PC-3 (cell line): ENCODE measurements at regions not wholly inside any gene's neighbourhood (a gene's known extent, or its start where the extent isn't known, plus 50 kb on each side); places are given as distances from the start of the nearest gene placed in this dataset.

Experiments used
- ATAC-seq: fragments of 200-7000 bp; cut with Tn5 transposase; 2 replicates; pipeline ENCODE4 v1.9.1; 2020; ENCODE audit warnings: mild to moderate bottlenecking, moderate library complexity
- BruUV-seq: library from RNA; stranded (reverse); fragments of 400-500 nt; replicated peaks from 2 replicates; lab custom pipeline; 2021; lab: Mats Ljungman, UMichigan
- CTCF ChIA-PET: fragments of 300-600 bp; sonication (Branson Sonifier 250); formaldehyde crosslinking; loops from one replicate; lab custom pipeline; 2022; ENCODE audit warnings: antibody characterized with exemption; lab: Charles Lee
- POLR2A ChIA-PET: fragments of 300-600 bp; sonication (Branson Sonifier 250); formaldehyde crosslinking; loops from one replicate; lab custom pipeline; 2022; ENCODE audit warnings: antibody characterized with exemption; ENCODE audit not compliant: unreplicated experiment; lab: Charles Lee
- DNase-seq: peaks from one replicate; pipeline ENCODE4 v3.0.0-alpha.2; 2015
- H2AFZ ChIP-seq: fragments of 300-600 bp; sonication (generic); 2 replicates; pipeline ENCODE4 v1.6.0; 2016; ENCODE audit warnings: antibody characterized with exemption, low read length
- H3F3A ChIP-seq: fragments of 300-600 bp; sonication (generic); one replicate; pipeline ENCODE4 v1.6.0; 2017; ENCODE audit warnings: antibody characterized with exemption, low read length, control low read depth, mild to moderate bottlenecking; ENCODE audit not compliant: unreplicated experiment
- H3K27ac ChIP-seq: fragments of 300-600 bp; sonication (generic); 2 replicates; pipeline ENCODE4 v1.5.1; 2016; ENCODE audit warnings: mild to moderate bottlenecking, low read length
- H3K27me3 ChIP-seq: fragments of 300-600 bp; sonication (generic); 2 replicates; pipeline ENCODE4 v1.6.1; 2016; ENCODE audit warnings: low read length, mixed read lengths
- H3K36me3 ChIP-seq: fragments of 300-600 bp; sonication (generic); 2 replicates; pipeline ENCODE4 v1.6.1; 2016; ENCODE audit warnings: low read depth, mixed run types, low read length, mixed read lengths
- H3K4me1 ChIP-seq: fragments of 300-600 bp; sonication (generic); 2 replicates; pipeline ENCODE4 v1.5.1; 2016; ENCODE audit warnings: low read length; ENCODE audit not compliant: insufficient read depth
- H3K4me2 ChIP-seq: fragments of 300-600 bp; sonication (generic); 2 replicates; pipeline ENCODE4 v1.6.0; 2016; ENCODE audit warnings: low read length
- H3K4me3 ChIP-seq: fragments of 300-600 bp; sonication (generic); 2 replicates; pipeline ENCODE4 v1.5.1; 2016; ENCODE audit warnings: mild to moderate bottlenecking, low read length, mixed read lengths
- H3K79me2 ChIP-seq: fragments of 300-600 bp; sonication (generic); 2 replicates; pipeline ENCODE4 v1.6.1; 2017; ENCODE audit warnings: low read length, mixed read lengths
- H3K9ac ChIP-seq: fragments of 300-600 bp; sonication (generic); 2 replicates; pipeline ENCODE4 v1.6.0; 2016; ENCODE audit warnings: mild to moderate bottlenecking, low read length
- H3K9me2 ChIP-seq: fragments of 300-600 bp; sonication (generic); replicated peaks from 2 replicates; pipeline ENCODE4 v1.6.1; 2016; ENCODE audit warnings: mixed run types, low read length, mixed read lengths
- H3K9me3 ChIP-seq: fragments of 300-600 bp; sonication (generic); 2 replicates; pipeline ENCODE4 v1.6.1; 2016; ENCODE audit warnings: low read length, mixed read lengths
- H4K20me1 ChIP-seq: fragments of 300-600 bp; sonication (generic); 2 replicates; pipeline ENCODE4 v1.6.1; 2016; ENCODE audit warnings: low read length, mixed read lengths
- EZH2 ChIP-seq: fragments of 300-600 bp; sonication (generic); IDR thresholded peaks from one replicate; pipeline ENCODE4 v1.6.1; 2017; ENCODE audit warnings: antibody characterized with exemption, mild to moderate bottlenecking, low read length; ENCODE audit not compliant: unreplicated experiment
- EZH2phosphoT487 ChIP-seq: fragments of 300-600 bp; sonication (generic); IDR thresholded peaks from 2 replicates; pipeline ENCODE4 v1.6.1; 2018; ENCODE audit warnings: mild to moderate bottlenecking, antibody characterized with exemption, low read length, borderline replicate concordance
- intact Hi-C: fragments of 100-400 bp; cut with micrococcal nuclease; formaldehyde crosslinking; loops from 2 replicates; pipeline ENCODE4 v1.9.0; 2023
- TF ChIP-seq, protein P1 (sequence below): fragments of 300-600 bp; sonication (generic); conservative IDR thresholded peaks from 2 replicates; pipeline ENCODE4 v1.5.1; 2017; ENCODE audit warnings: antibody characterized with exemption, low read depth, mild to moderate bottlenecking, low read length

DNA sequence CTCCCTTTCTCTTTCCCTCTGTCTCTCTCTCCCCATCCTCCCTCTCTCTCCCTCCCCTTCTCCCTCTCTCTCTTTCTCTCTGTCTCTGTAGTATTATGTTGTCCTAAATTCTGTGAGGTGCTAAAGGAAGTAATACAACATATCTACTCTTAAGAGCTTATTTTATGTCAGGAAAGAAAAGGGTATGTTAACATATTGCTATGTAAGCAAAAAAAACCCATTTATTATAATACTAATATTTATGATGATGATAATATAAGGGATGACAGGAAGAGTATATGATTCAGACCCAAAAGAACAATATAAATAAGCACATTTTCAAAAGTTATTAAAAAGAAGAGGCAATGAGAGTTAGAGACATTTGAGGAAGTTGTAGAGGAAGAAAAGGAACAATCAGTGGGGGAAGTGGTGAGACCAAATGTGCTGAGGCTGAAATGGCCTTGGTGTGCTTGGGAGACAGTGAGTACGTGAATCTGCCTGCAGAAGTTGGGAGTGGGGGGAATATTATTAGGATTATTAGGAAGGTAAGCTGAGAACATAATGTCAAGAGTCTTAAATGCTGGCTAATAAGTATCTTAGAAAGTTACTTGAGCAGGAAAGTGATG lies 303.6 kb upstream of the FERMT1 start:
- Histone ChIP-seq H3K9me3 (no peaks in the 10 kb centered on the region), H3K27ac (no peak overlapping the region), H3K4me3 (no peak overlapping the region), H3K36me3 (no peaks in the 10 kb centered on the region), H4K20me1 (no peaks in the 10 kb centered on the region), H3K9ac (no peak overlapping the region), H3K4me1 (no peaks in the 10 kb centered on the region), H3K4me2 (no peak overlapping the region), H3K9me2 (no peaks in the 10 kb centered on the region), H3K27me3 (peaks cover 22% of the 10 kb centered on the region), H3K79me2 (no peaks in the 10 kb centered on the region), H3F3A (no peaks in the 10 kb centered on the region), H2AFZ (no peak overlapping the region)
- ATAC-seq (no peak), DNase-seq (no peak)
- ChIA-PET POLR2A (no interaction called here), CTCF (no interaction called here)
- intact Hi-C loops = no loop called here
- no TSS peak for BruUV-seq
- TF ChIP-seq, protein P1, sequence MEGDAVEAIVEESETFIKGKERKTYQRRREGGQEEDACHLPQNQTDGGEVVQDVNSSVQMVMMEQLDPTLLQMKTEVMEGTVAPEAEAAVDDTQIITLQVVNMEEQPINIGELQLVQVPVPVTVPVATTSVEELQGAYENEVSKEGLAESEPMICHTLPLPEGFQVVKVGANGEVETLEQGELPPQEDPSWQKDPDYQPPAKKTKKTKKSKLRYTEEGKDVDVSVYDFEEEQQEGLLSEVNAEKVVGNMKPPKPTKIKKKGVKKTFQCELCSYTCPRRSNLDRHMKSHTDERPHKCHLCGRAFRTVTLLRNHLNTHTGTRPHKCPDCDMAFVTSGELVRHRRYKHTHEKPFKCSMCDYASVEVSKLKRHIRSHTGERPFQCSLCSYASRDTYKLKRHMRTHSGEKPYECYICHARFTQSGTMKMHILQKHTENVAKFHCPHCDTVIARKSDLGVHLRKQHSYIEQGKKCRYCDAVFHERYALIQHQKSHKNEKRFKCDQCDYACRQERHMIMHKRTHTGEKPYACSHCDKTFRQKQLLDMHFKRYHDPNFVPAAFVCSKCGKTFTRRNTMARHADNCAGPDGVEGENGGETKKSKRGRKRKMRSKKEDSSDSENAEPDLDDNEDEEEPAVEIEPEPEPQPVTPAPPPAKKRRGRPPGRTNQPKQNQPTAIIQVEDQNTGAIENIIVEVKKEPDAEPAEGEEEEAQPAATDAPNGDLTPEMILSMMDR = no peak
- TF ChIP-seq EZH2 (no peak), EZH2phosphoT487 (no peak)

DNA sequence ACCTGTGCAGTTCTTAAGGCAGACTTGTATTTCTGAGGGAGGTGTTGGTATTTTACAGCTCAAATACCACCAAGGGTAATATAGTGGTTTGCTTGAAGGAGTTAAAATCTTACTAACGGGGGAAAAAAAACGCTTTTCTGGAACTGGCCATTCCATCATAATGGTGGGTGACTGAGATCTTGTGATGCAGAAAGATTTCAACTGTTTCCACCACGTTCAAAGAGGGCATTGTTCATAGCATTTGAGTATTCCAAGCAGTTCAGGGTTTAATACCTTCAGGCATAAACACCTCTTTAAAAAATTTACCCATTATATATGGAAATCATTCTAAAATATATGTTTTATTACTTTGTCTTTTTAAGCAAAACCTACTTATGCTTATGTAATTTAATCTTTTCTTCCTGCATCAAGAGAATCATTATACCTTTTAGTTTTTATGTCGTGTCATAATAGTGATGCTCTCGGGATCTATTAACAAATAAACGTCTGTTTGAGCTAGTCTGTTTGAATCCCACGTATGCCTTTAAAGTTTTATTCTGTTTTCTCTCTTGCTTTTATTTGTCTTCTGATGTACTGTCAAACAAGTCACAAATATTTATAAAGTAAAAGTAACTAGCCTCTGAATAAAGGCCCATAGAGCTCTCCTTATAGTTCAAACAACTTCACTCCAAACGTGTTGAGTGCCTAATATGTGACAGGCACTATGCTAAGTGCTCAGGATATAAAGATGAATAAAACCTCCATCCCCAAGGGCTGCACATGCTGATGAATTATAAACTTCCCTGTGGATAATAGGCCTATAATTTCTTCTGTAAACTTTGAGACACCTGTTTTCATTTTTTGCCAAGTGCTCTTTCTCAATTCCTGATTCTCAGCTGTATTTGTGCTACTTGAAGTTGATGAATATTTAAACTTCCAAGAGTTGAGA lies 298.8 kb upstream of the FERMT1 start:
- H3K9me2 ChIP-seq = no peaks in the 10 kb centered on the region

More for the DNA sequence above, 298.8 kb upstream of the FERMT1 start:
- Histone ChIP-seq H3K27me3 (peaks cover 38% of the 10 kb centered on the region), H3K27ac (no peak overlapping the region), H2AFZ (no peak overlapping the region), H3K4me3 (no peak overlapping the region), H3K9me3 (no peaks in the 10 kb centered on the region), H3K4me2 (no peak overlapping the region), H4K20me1 (no peaks in the 10 kb centered on the region), H3K9ac (no peak overlapping the region), H3F3A (no peaks in the 10 kb centered on the region), H3K36me3 (no peaks in the 10 kb centered on the region), H3K79me2 (no peaks in the 10 kb centered on the region), H3K4me1 (peaks cover 9% of the 10 kb centered on the region; the same call in 1 of the 2 replicates)
- ChIA-PET CTCF (no interaction called here), POLR2A (no interaction called here)
- intact Hi-C loops = no loop called here
- DNase-seq (no peak), ATAC-seq (no peak)
- no TSS peak for BruUV-seq
- no peak for TF ChIP-seq EZH2
- no peak for TF ChIP-seq EZH2phosphoT487
- TF ChIP-seq, protein P1 = no peak
